ENCODE measurements at regions not wholly inside any gene's neighbourhood (a gene's known extent, or its start where the extent isn't known, plus 50 kb on each side); places are given as distances from the start of the nearest gene placed in this dataset.

GRCh38 chr16:86013867-86014266, 114.9 kb downstream of the IRF8 start:
- TF ChIP-seq CTCF (conservative IDR thresholded peaks at IDR 0.05; ENCODE audit: low read depth) = no peak
- ChIA-PET POLR2A (ENCODE audit: low non-redundant PET) (no interaction called here), CTCF (interaction anchor here (0.7 to 3.0 kb wide), 5 partner anchors 28 to 504 kb away, joined by 3 to 17 read pairs (median 4); no protein-coding TSS in a partner anchor)
- no peak overlapping the region for H3K27ac ChIP-seq
- no peak for DNase-seq (ENCODE audit: low spot score)

- DNase-seq (ENCODE audit: low spot score) = no peak
- TF ChIP-seq CTCF (conservative IDR thresholded peaks at IDR 0.05; ENCODE audit: low read depth) = no peak
- no peak overlapping the region for H3K27ac ChIP-seq
- CTCF ChIA-PET = interaction anchor here (0.6 to 2.6 kb wide), 6 partner anchors 15 to 503 kb away, joined by 3 to 56 read pairs (median 4); no protein-coding TSS in a partner anchor
- POLR2A ChIA-PET (ENCODE audit: low non-redundant PET) = no interaction called here
Observed at GRCh38 chr16:86015606-86016005, 116.6 kb downstream of the IRF8 start.

GRCh38 chr16:86016201-86016965, 117.4 kb downstream of the IRF8 start:
- POLR2A ChIA-PET (ENCODE audit: low non-redundant PET) = no interaction called here

GRCh38 chr16:86018071-86018470, 119.1 kb downstream of the IRF8 start:
- no peak overlapping the region for H3K27ac ChIP-seq
- DNase-seq (ENCODE audit: low spot score) = no peak
- TF ChIP-seq CTCF (conservative IDR thresholded peaks at IDR 0.05; ENCODE audit: low read depth) = no peak
- POLR2A ChIA-PET (ENCODE audit: low non-redundant PET) = no interaction called here
- CTCF ChIA-PET = no interaction called here

More at GRCh38 chr16:86016201-86016965, 117.4 kb downstream of the IRF8 start:
- peak; percentile 76 for DNase-seq (ENCODE audit: low spot score)
- TF ChIP-seq CTCF (conservative IDR thresholded peaks at IDR 0.05; ENCODE audit: low read depth) = peak; percentile 81
- CTCF ChIA-PET = interaction anchor here (0.6 to 2.6 kb wide), 15 partner anchors 9 to 721 kb away, joined by 3 to 56 read pairs (median 3); no protein-coding TSS in a partner anchor
- H3K27ac ChIP-seq = no peak overlapping the region

- POLR2A ChIA-PET (ENCODE audit: low non-redundant PET) = no interaction called here
- no peak for TF ChIP-seq CTCF (conservative IDR thresholded peaks at IDR 0.05; ENCODE audit: low read depth)
- CTCF ChIA-PET = interaction anchor here (0.6 to 1.5 kb wide), 2 partner anchors 197 to 449 kb away, joined by 5 to 7 read pairs; no protein-coding TSS in a partner anchor
- no peak for DNase-seq (ENCODE audit: low spot score)
- H3K27ac ChIP-seq = no peak overlapping the region
Observed at GRCh38 chr16:86018487-86018886, 119.5 kb downstream of the IRF8 start.

- ChIA-PET CTCF (interaction anchor here (0.6 to 1.5 kb wide), 2 partner anchors 198 to 449 kb away, joined by 5 to 7 read pairs; no protein-coding TSS in a partner anchor), POLR2A (ENCODE audit: low non-redundant PET) (no interaction called here)
- TF ChIP-seq CTCF (conservative IDR thresholded peaks at IDR 0.05; ENCODE audit: low read depth) = no peak
- no peak for DNase-seq (ENCODE audit: low spot score)
- H3K27ac ChIP-seq = no peak overlapping the region
Observed at GRCh38 chr16:86018941-86019340, 120.0 kb downstream of the IRF8 start.
